Breast epithelium (tissue), 4 donors: ENCODE measurements at regions not wholly inside any gene's neighbourhood (a gene's known extent, or its start where the extent isn't known, plus 50 kb on each side); places are given as distances from the start of the nearest gene placed in this dataset.
"Not testable (repeated sequence)": the region's sequence is repeated elsewhere in the genome, so short reads cannot be mapped to it uniquely, and the experiment has no call there.

Experiments
- DNase-seq, 2 donors: peaks; one replicate each; pipeline ENCODE4 v3.0.0-alpha.2; 2019; ENCODE audit warnings: low spot score in 2 of 2
- H3K27ac ChIP-seq, 2 donors: fragments of 200-600 bp; sonication (generic) in 1 of 2; one replicate each; pipeline ENCODE4 v1.5.1; 2016 to 2019; ENCODE audit warnings: mild to moderate bottlenecking in 1 of 2
- H3K27me3 ChIP-seq, 2 donors: fragments of 200-600 bp; sonication (generic) in 1 of 2; one replicate each; pipeline versions ENCODE4 v1.5.1 to v1.6.0; 2017 to 2019; ENCODE audit warnings: control low read depth in 1 of 2, mild to moderate bottlenecking in 1 of 2
- H3K36me3 ChIP-seq: fragments of 200-600 bp; one replicate; pipeline ENCODE4 v1.5.1; 2019
- H3K4me1 ChIP-seq, 2 donors: fragments of 200-600 bp; sonication (generic); one replicate each; pipeline ENCODE4 v1.5.1; 2016 to 2019; ENCODE audit warnings: control low read depth in 1 of 2
- H3K4me3 ChIP-seq, 3 donors: fragments of 200-600 bp; sonication (generic); 1 replicate in 2 of 3; 2 replicates in 1 of 3; pipeline ENCODE4 v1.5.1; 2016 to 2019; ENCODE audit warnings: mild to moderate bottlenecking in 3 of 3, moderate library complexity in 2 of 3
- H3K9me3 ChIP-seq, 2 donors: fragments of 200-600 bp; sonication (generic) in 1 of 2; one replicate each; pipeline ENCODE4 v1.5.1; 2016 to 2019; ENCODE audit warnings: control low read depth in 1 of 2
- CTCF ChIP-seq, 3 donors: fragments of 450-650 bp; IDR thresholded peaks; one replicate each; pipeline ENCODE4 v1.5.1; 2016 to 2017; ENCODE audit warnings: antibody characterized with exemption in 3 of 3, mild to moderate bottlenecking in 3 of 3, moderate library complexity in 3 of 3
- POLR2A ChIP-seq: fragments of 450-650 bp; IDR thresholded peaks from one replicate; pipeline ENCODE4 v1.6.1; 2016; ENCODE audit warnings: antibody characterized with exemption, mild to moderate bottlenecking, moderate library complexity
- POLR2AphosphoS5 ChIP-seq, 3 donors: sonication (generic); formaldehyde crosslinking; IDR thresholded peaks; one replicate each; pipeline ENCODE4 v1.6.1; 2017; ENCODE audit warnings: antibody characterized with exemption in 3 of 3
- intact Hi-C: fragments of 100-400 bp; cut with DNase I; formaldehyde crosslinking; loops from one replicate; pipeline ENCODE4 v1.15.1; 2023; ENCODE audit warnings: low total_unique reads

DNA sequence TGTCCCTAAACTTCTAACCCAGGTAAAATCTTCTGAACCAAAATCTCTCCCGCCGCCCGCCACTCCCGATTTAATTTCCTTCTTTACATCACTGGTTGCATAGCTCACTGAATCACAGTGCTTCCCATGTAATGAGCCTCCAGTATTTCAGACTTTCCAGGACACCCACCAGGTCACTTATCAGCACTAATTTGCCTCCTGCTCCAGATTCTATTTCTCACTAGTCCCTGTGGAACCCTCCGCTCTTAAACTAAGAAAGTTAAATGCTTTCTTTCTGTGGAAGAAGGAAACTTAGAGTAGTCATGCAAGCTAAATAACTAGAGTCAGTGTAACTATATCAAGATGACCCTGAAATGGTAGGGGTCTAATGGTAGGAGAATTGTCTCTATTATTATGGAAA lies 106.6 kb upstream of the OPCML start:
- intact Hi-C loops = no loop called here
- Histone ChIP-seq H3K27me3 (peaks cover 0 to 9% of the 10 kb centered on the region in 2 donors), H3K27ac (no peak overlapping the region), H3K9me3 (no peaks in the 10 kb centered on the region), H3K4me1 (no peaks in the 10 kb centered on the region), H3K4me3 (no peak overlapping the region), H3K36me3 (no peaks in the 10 kb centered on the region)
- TF ChIP-seq CTCF (IDR thresholded peaks at IDR 0.05) = no peak
- no peak for TF ChIP-seq POLR2AphosphoS5 (IDR thresholded peaks at IDR 0.05)
- TF ChIP-seq POLR2A = no peak
- no peak for DNase-seq

DNA sequence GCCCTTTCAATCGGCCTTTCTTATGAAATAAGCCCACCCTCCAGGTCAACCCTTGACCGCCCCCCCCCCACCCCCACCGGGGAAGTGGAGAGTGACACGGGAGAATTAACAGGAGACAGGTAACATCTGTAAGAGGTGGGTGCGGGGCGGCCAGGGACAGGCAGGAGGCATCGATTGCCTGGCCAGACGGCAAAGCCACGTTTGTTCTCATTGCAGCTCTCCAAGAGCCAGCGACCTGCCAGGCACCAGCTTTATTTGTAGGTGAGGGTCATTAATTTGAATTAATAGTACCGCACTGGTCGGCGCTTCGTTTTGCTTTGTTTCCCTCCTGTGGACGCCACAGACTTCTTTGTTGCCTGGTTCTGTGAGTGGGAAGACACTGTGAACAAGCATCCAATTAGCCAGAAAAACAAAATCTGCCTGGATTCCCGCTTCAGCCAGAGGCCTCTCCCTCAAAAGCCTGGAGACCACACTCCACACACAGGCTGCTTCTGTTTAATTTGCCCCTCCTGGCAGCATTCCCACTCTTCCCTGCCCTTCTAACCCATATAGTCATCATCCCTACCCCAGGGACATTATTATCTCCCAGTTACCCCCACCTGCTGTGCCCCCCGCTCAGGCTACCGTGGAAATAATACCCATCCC lies 104.5 kb upstream of the OPCML start:
- no peak overlapping the region for H3K4me3 ChIP-seq
- intact Hi-C loops = no loop called here
- peaks cover 0 to 9% of the 10 kb centered on the region in 2 donors for H3K27me3 ChIP-seq
- no peaks in the 10 kb centered on the region for H3K9me3 ChIP-seq
- no peaks in the 10 kb centered on the region for H3K4me1 ChIP-seq
- no peak overlapping the region for H3K27ac ChIP-seq
- no peak for TF ChIP-seq POLR2AphosphoS5 (IDR thresholded peaks at IDR 0.05)
- TF ChIP-seq POLR2A = no peak
- TF ChIP-seq CTCF (IDR thresholded peaks at IDR 0.05) = no peak
- DNase-seq = no peak
- no peaks in the 10 kb centered on the region for H3K36me3 ChIP-seq

- Histone ChIP-seq H3K4me3 (no peak overlapping the region), H3K36me3 (no peaks in the 10 kb centered on the region), H3K27me3 (peaks cover 0 to 9% of the 10 kb centered on the region in 2 donors), H3K27ac (no peak overlapping the region), H3K9me3 (no peaks in the 10 kb centered on the region), H3K4me1 (no peaks in the 10 kb centered on the region)
- DNase-seq = no peak
- intact Hi-C loops = no loop called here
- TF ChIP-seq POLR2AphosphoS5 (IDR thresholded peaks at IDR 0.05) (no peak), POLR2A (no peak), CTCF (IDR thresholded peaks at IDR 0.05) (no peak)
Measured at GRCh38 chr11:133635244-133635739, 103.0 kb upstream of the OPCML start.

GRCh38 chr11:133628371-133628770 lies 96.1 kb upstream of the OPCML start:
- H3K4me1 ChIP-seq, H3K36me3 ChIP-seq, H3K27me3 ChIP-seq, H3K4me3 ChIP-seq, intact Hi-C loops, H3K9me3 ChIP-seq, DNase-seq, H3K27ac ChIP-seq: not testable (repeated sequence)

DNA sequence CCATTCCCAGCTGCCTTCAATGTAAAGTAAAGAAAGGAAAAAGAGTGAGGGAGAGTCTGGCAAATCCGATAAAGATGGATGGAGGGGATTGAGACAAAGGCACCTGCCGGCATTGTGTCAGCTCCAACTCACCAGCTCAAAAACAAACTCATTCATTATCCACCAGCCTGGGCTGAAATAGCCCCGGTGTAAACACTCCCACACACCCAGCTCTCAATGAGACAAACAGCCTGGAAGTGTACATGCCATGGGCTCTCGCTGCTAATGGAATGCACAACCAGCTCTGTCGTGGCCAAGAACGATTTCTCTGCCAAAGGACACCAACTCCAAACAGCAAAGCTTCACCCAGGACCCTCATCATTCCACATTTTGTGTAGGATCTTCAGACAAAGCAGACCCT lies 89.3 kb upstream of the OPCML start:
- Histone ChIP-seq H3K4me3 (no peak overlapping the region), H3K4me1 (no peaks in the 10 kb centered on the region), H3K9me3 (peaks cover 3 to 10% of the 10 kb centered on the region in 2 donors), H3K36me3 (no peaks in the 10 kb centered on the region), H3K27ac (no peak overlapping the region), H3K27me3 (no peaks in the 10 kb centered on the region)
- no peak for TF ChIP-seq POLR2AphosphoS5 (IDR thresholded peaks at IDR 0.05)
- TF ChIP-seq POLR2A = no peak
- TF ChIP-seq CTCF (IDR thresholded peaks at IDR 0.05) = no peak
- intact Hi-C loops = no loop called here
- no peak for DNase-seq

GRCh38 chr11:133619973-133620372 lies 87.7 kb upstream of the OPCML start:
- intact Hi-C loops = no loop called here

More at GRCh38 chr11:133619973-133620372, 87.7 kb upstream of the OPCML start:
- no peaks in the 10 kb centered on the region for H3K27me3 ChIP-seq
- H3K27ac ChIP-seq = no peak overlapping the region
- no peaks in the 10 kb centered on the region for H3K4me1 ChIP-seq
- no peak for TF ChIP-seq POLR2A
- TF ChIP-seq CTCF (IDR thresholded peaks at IDR 0.05) = no peak
- no peak for TF ChIP-seq POLR2AphosphoS5 (IDR thresholded peaks at IDR 0.05)
- DNase-seq = no peak
- H3K4me3 ChIP-seq = no peak overlapping the region
- H3K9me3 ChIP-seq = peaks cover 3 to 25% of the 10 kb centered on the region in 2 donors
- no peaks in the 10 kb centered on the region for H3K36me3 ChIP-seq
